ENCODE measurements at regions not wholly inside any gene's neighbourhood (a gene's known extent, or its start where the extent isn't known, plus 50 kb on each side); places are given as distances from the start of the nearest gene placed in this dataset.

GRCh38 chr11:32305460-32305859, 129.9 kb downstream of the WT1 start:
- no peak for TF ChIP-seq CTCF (IDR thresholded peaks at IDR 0.05; ENCODE audit: borderline replicate concordance, insufficient read depth, low read depth, low read length)
- H3K4me3 ChIP-seq (ENCODE audit: low read depth, low read length): no peak overlapping the region

GRCh38 chr11:32307471-32307870, 127.9 kb downstream of the WT1 start:
- H3K4me3 ChIP-seq (ENCODE audit: low read depth, low read length): no peak overlapping the region
- TF ChIP-seq CTCF (IDR thresholded peaks at IDR 0.05; ENCODE audit: borderline replicate concordance, insufficient read depth, low read depth, low read length): no peak

GRCh38 chr11:32307913-32308312, 127.4 kb downstream of the WT1 start:
- TF ChIP-seq CTCF (IDR thresholded peaks at IDR 0.05; ENCODE audit: borderline replicate concordance, insufficient read depth, low read depth, low read length): no peak
- no peak overlapping the region for H3K4me3 ChIP-seq (ENCODE audit: low read depth, low read length)

- H3K4me3 ChIP-seq (ENCODE audit: low read depth, low read length): no peak overlapping the region
- TF ChIP-seq CTCF (IDR thresholded peaks at IDR 0.05; ENCODE audit: borderline replicate concordance, insufficient read depth, low read depth, low read length): no peak
Observed at GRCh38 chr11:32309530-32310213, 125.7 kb downstream of the WT1 start.

- H3K4me3 ChIP-seq (ENCODE audit: low read depth, low read length): no peak overlapping the region
- TF ChIP-seq CTCF (IDR thresholded peaks at IDR 0.05; ENCODE audit: borderline replicate concordance, insufficient read depth, low read depth, low read length): no peak
Observed at GRCh38 chr11:32310214-32310601, 125.1 kb downstream of the WT1 start.

- no peak for TF ChIP-seq CTCF (IDR thresholded peaks at IDR 0.05; ENCODE audit: borderline replicate concordance, insufficient read depth, low read depth, low read length)
- no peak overlapping the region for H3K4me3 ChIP-seq (ENCODE audit: low read depth, low read length)
Observed at GRCh38 chr11:32311346-32312065, 123.8 kb downstream of the WT1 start.
